Stomach (tissue), 8 donors: ENCODE measurements at regions not wholly inside any gene's neighbourhood (a gene's known extent, or its start where the extent isn't known, plus 50 kb on each side); places are given as distances from the start of the nearest gene placed in this dataset.

Experiments used
- DNase-seq, 2 donors: peaks; one replicate each; pipeline versions ENCODE4 v3.0.0 to v3.0.0-alpha.2; 2013 to 2019
- H3K27ac ChIP-seq, 5 donors: fragments of 200-600 bp in 4 of 5; sonication (generic) in 4 of 5; one replicate each; pipeline ENCODE4 v1.5.1; 2013 to 2019; ENCODE audit warnings: mild to moderate bottlenecking in 1 of 5, moderate library complexity in 1 of 5
- H3K27me3 ChIP-seq, 3 donors: fragments of 200-600 bp; sonication (generic); one replicate each; pipeline ENCODE4 v1.5.1; 2017 to 2019; ENCODE audit warnings: mixed run types in 1 of 3
- H3K36me3 ChIP-seq, 4 donors: fragments of 200-600 bp; sonication (generic); 1 replicate in 3 of 4; 2 replicates in 1 of 4; pipeline ENCODE4 v1.5.1; 2016 to 2019
- H3K4me1 ChIP-seq, 4 donors: fragments of 200-600 bp; sonication (generic); one replicate each; pipeline ENCODE4 v1.5.1; 2016 to 2019
- H3K4me3 ChIP-seq, 4 donors: fragments of 200-600 bp; sonication (generic) in 3 of 4; one replicate each; pipeline ENCODE4 v1.5.1; 2016 to 2019; ENCODE audit warnings: mild to moderate bottlenecking in 1 of 4
- H3K9me3 ChIP-seq, 4 donors: fragments of 200-600 bp; sonication (generic); one replicate each; pipeline ENCODE4 v1.5.1; 2016 to 2019
- CTCF ChIP-seq, 7 experiments: fragments of 450-650 bp in 4 of 7; fragments of 200-600 bp in 3 of 7; sonication (generic) in 3 of 7; IDR thresholded peaks; one replicate each; pipeline ENCODE4 v1.5.1; 2016 to 2019; ENCODE audit warnings: antibody characterized with exemption in 7 of 7, control low read depth in 2 of 7, mild to moderate bottlenecking in 1 of 7
- EP300 ChIP-seq: sonication (generic); formaldehyde crosslinking; IDR thresholded peaks from one replicate; pipeline ENCODE4 v1.6.1; 2017; ENCODE audit warnings: antibody characterized with exemption
- POLR2A ChIP-seq, 4 donors: fragments of 450-650 bp; IDR thresholded peaks; one replicate each; pipeline ENCODE4 v1.6.1; 2016; ENCODE audit warnings: antibody characterized with exemption in 4 of 4, control low read depth in 2 of 4, mild to moderate bottlenecking in 1 of 4, moderate library complexity in 1 of 4
- POLR2AphosphoS5 ChIP-seq, 3 donors: sonication (generic); formaldehyde crosslinking; IDR thresholded peaks; one replicate each; pipeline ENCODE4 v1.6.1; 2016; ENCODE audit warnings: antibody characterized with exemption in 3 of 3
- WGBS, 5 donors: extraction: QIAGEN DNeasy Blood & Tissue Kit in 3 of 5; methylation state at CpG; one replicate each; pipeline versions ENCODE4 v1.1.5 to v1.1.7; 2013 to 2018; 5-methylcytosine and 5-hydroxymethylcytosine counted together
- intact Hi-C: fragments of 100-400 bp; cut with DNase I; formaldehyde crosslinking; loops from one replicate; pipeline ENCODE4 v1.15.1; 2023; ENCODE audit warnings: low total_unique reads
- donor health status: healthy with polysubstance abuse.
- donor health status: Bipolar disorder and iron deficiency.
- donor health status: healthy.

GRCh38 chr4:20331642-20332041 is 79.9 kb downstream of the SLIT2 start:
- H3K27me3 ChIP-seq, result no peaks in the 10 kb centered on the region
- no peak overlapping the region for H3K27ac ChIP-seq
- H3K9me3 ChIP-seq, result no peaks in the 10 kb centered on the region
- no peaks in the 10 kb centered on the region for H3K36me3 ChIP-seq
- DNase-seq, result no peak
- no peak overlapping the region for H3K4me3 ChIP-seq
- WGBS, 5 donors, result 67 to 85% (median 80%) methylated on average over 1 of the region's 1 CpG
- TF ChIP-seq EP300, result no peak
- TF ChIP-seq POLR2A (IDR thresholded peaks at IDR 0.05), result no peak
- TF ChIP-seq CTCF (IDR thresholded peaks at IDR 0.05), result no peak
- TF ChIP-seq POLR2AphosphoS5 (IDR thresholded peaks at IDR 0.05), result no peak
- intact Hi-C loops, result no loop called here
- no peaks in the 10 kb centered on the region for H3K4me1 ChIP-seq

GRCh38 chr4:20333141-20333715 is 81.5 kb downstream of the SLIT2 start:
- Histone ChIP-seq H3K4me1 (no peaks in the 10 kb centered on the region), H3K27ac (no peak overlapping the region), H3K36me3 (no peaks in the 10 kb centered on the region), H3K27me3 (no peaks in the 10 kb centered on the region), H3K4me3 (no peak overlapping the region), H3K9me3 (no peaks in the 10 kb centered on the region)
- WGBS, 5 donors, result 73 to 89% (median 84%) methylated on average over 3 of the region's 3 CpGs
- intact Hi-C loops, result no loop called here
- TF ChIP-seq POLR2AphosphoS5 (IDR thresholded peaks at IDR 0.05), result no peak
- no peak for TF ChIP-seq POLR2A (IDR thresholded peaks at IDR 0.05)
- no peak for TF ChIP-seq EP300
- TF ChIP-seq CTCF (IDR thresholded peaks at IDR 0.05), result no peak
- no peak for DNase-seq

- H3K27ac ChIP-seq, result no peak overlapping the region
- no peaks in the 10 kb centered on the region for H3K36me3 ChIP-seq
- DNase-seq, result no peak
- TF ChIP-seq POLR2A (IDR thresholded peaks at IDR 0.05), result no peak
- TF ChIP-seq POLR2AphosphoS5 (IDR thresholded peaks at IDR 0.05), result no peak
- TF ChIP-seq CTCF (IDR thresholded peaks at IDR 0.05), result no peak
- no peak for TF ChIP-seq EP300
- 30 to 56% (median 44%) methylated on average over 1 of the region's 1 CpG for WGBS, 5 donors
- H3K4me3 ChIP-seq, result no peak overlapping the region
- no peaks in the 10 kb centered on the region for H3K9me3 ChIP-seq
- H3K27me3 ChIP-seq, result no peaks in the 10 kb centered on the region
- intact Hi-C loops, result no loop called here
- no peaks in the 10 kb centered on the region for H3K4me1 ChIP-seq
These were observed 85.6 kb downstream of the SLIT2 start for GRCh38 chr4:20337261-20337664.

- no peaks in the 10 kb centered on the region for H3K4me1 ChIP-seq
- no peaks in the 10 kb centered on the region for H3K27me3 ChIP-seq
- WGBS, 5 donors, result 88 to 97% (median 92%) methylated on average over 2 of the region's 2 CpGs
- H3K4me3 ChIP-seq, result no peak overlapping the region
- intact Hi-C loops, result no loop called here
- H3K27ac ChIP-seq, result no peak overlapping the region
- no peak for DNase-seq
- no peaks in the 10 kb centered on the region for H3K9me3 ChIP-seq
- TF ChIP-seq POLR2A (IDR thresholded peaks at IDR 0.05), result no peak
- no peak for TF ChIP-seq EP300
- TF ChIP-seq POLR2AphosphoS5 (IDR thresholded peaks at IDR 0.05), result no peak
- TF ChIP-seq CTCF (IDR thresholded peaks at IDR 0.05), result no peak
- H3K36me3 ChIP-seq, result no peaks in the 10 kb centered on the region
These were observed 87.1 kb downstream of the SLIT2 start for GRCh38 chr4:20338841-20339240.
